ENCODE measurements at regions not wholly inside any gene's neighbourhood (a gene's known extent, or its start where the extent isn't known, plus 50 kb on each side); places are given as distances from the start of the nearest gene placed in this dataset.
"Not testable (repeated sequence)": the region's sequence is repeated elsewhere in the genome, so short reads cannot be mapped to it uniquely, and the experiment has no call there.

DNA sequence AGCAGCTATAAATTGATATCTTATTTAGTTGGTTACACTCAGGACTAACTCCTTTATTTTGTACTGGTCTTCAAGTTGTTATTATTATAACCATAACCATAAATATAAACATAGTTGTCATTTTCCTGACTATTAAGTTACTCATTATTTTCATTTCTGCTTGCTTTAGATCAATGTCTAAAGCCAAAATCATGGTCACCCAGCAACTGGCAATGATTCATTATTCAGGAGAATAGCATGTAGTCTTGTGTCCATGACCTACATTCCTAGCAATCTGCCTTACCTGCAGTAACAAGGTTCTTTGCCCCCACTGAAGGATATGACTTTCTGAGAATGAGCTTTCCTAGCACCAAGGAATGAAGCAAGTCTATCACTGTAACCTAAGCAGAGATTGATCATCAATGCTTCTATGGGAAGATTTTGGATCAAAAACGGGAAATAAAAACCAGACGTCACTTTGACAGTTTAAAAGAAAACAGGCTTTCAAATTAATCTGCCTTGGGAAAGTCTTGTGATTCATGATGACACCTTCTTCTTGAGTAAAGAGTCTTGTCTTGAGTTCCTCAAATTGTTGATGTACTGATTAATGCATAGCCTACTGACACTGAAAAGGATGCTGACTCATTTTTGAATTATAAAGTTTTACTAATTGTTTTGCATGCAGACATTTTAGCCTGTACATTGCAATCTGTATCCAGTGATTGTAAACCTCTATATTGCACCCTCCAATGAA lies 203.3 kb upstream of the IVNS1ABP start:
- DNase-seq = no peak
- Histone ChIP-seq H3K27ac (no peak overlapping the region), H3K36me3 (no peaks in the 10 kb centered on the region), H3K27me3 (no peaks in the 10 kb centered on the region), H3K4me1 (ENCODE audit: insufficient read depth) (no peaks in the 10 kb centered on the region), H3K9me3 (no peaks in the 10 kb centered on the region), H3K4me3 (no peak overlapping the region)
- intact Hi-C loops (cut with DNase I) = no loop called here
- TF ChIP-seq POLR2A (IDR thresholded peaks at IDR 0.05) = no peak
- TF ChIP-seq, protein P1, sequence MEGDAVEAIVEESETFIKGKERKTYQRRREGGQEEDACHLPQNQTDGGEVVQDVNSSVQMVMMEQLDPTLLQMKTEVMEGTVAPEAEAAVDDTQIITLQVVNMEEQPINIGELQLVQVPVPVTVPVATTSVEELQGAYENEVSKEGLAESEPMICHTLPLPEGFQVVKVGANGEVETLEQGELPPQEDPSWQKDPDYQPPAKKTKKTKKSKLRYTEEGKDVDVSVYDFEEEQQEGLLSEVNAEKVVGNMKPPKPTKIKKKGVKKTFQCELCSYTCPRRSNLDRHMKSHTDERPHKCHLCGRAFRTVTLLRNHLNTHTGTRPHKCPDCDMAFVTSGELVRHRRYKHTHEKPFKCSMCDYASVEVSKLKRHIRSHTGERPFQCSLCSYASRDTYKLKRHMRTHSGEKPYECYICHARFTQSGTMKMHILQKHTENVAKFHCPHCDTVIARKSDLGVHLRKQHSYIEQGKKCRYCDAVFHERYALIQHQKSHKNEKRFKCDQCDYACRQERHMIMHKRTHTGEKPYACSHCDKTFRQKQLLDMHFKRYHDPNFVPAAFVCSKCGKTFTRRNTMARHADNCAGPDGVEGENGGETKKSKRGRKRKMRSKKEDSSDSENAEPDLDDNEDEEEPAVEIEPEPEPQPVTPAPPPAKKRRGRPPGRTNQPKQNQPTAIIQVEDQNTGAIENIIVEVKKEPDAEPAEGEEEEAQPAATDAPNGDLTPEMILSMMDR (IDR thresholded peaks at IDR 0.05) = no peak
- no peak for TF ChIP-seq EP300 (IDR thresholded peaks at IDR 0.05)
- WGBS, 3 donors = 88 to 93% (median 91%) methylated on average over 2 of the region's 2 CpGs

DNA sequence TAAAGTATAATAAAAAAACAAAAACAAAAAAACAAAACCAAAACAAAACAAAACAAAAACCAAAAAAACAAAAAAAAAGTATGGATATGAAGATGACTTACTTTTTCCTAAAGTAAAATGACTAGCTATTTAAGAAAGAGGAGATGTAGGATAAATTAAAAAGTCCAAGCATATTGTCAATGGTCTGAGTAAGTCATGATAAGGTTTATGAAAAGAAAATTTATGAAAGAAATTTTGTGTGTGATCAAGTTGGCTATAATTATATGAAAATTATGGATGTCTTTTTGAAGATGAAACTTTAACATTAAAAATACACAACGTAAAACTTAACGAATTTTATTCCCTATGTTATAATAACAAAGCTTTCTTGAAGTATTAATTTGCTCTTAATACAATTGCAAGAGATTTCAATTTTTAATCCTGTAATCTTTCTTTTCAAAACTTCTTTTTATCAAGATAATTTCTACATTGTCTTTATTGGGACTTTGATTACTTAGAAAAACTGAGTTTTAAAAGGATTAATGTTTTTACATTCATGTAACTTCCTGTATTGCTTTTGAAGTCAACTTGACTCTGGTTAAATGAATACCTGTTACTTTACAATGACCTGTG lies 200.9 kb upstream of the IVNS1ABP start:
- 63 to 72% (median 71%) methylated on average over 2 of the region's 2 CpGs for WGBS, 3 donors

DNA sequence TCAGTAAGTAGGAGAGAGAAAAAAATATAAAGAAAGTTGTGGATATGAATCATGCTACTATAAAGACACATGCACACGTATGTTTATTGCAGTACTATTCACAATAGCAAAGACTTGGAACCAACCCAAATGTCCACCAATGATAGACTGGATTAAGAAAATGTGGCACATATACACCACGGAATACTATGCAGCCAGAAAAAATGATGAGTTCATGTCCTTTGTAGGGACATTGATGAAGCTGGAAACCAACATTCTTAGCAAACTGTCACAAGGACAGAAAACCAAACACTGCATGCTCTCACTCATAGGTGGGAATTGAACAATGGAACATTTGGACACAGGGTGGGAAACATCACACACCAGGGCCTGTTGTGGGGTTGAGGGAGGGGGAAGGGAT lies 200.3 kb upstream of the IVNS1ABP start:
- H3K9me3 ChIP-seq; H3K4me1 ChIP-seq (ENCODE audit: insufficient read depth); H3K27ac ChIP-seq; H3K4me3 ChIP-seq; intact Hi-C loops (cut with DNase I); DNase-seq; H3K27me3 ChIP-seq; H3K36me3 ChIP-seq: not testable (repeated sequence)
- WGBS, 3 donors = 90 to 94% (median 94%) methylated on average over 2 of the region's 2 CpGs

More for the DNA sequence above, 200.9 kb upstream of the IVNS1ABP start:
- H3K27me3 ChIP-seq = no peaks in the 10 kb centered on the region
- H3K4me3 ChIP-seq = no peak overlapping the region
- no peak for TF ChIP-seq EP300 (IDR thresholded peaks at IDR 0.05)
- TF ChIP-seq POLR2A (IDR thresholded peaks at IDR 0.05) = no peak
- TF ChIP-seq, protein P1 (IDR thresholded peaks at IDR 0.05) = no peak
- intact Hi-C loops (cut with DNase I) = no loop called here
- H3K27ac ChIP-seq = no peak overlapping the region
- no peaks in the 10 kb centered on the region for H3K9me3 ChIP-seq
- DNase-seq = no peak
- H3K36me3 ChIP-seq = no peaks in the 10 kb centered on the region
- H3K4me1 ChIP-seq (ENCODE audit: insufficient read depth) = no peaks in the 10 kb centered on the region

DNA sequence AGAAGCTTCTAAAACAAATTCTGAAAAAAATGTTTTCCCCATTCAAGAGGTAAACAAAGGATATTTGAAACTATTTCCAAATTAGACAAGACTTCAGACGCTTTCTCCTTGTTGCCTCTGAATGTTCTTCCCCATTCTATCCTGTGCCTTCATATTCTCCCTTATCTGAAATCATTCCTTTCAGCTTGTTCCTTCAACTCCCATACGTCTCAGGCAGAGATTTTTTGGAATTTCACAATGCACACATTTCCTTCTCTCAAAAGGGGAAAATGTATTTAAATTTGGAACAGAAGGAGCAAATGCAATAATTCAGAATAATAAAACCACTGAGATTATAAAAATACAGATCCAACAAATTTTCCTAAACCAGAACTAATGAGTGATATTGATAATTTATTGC lies 198.7 kb upstream of the IVNS1ABP start:
- Histone ChIP-seq H3K27me3 (no peaks in the 10 kb centered on the region), H3K36me3 (no peaks in the 10 kb centered on the region), H3K4me1 (ENCODE audit: insufficient read depth) (no peaks in the 10 kb centered on the region), H3K27ac (no peak overlapping the region), H3K4me3 (no peak overlapping the region), H3K9me3 (no peaks in the 10 kb centered on the region)
- no peak for DNase-seq
- WGBS, 3 donors = 81 to 83% (median 81%) methylated on average over 2 of the region's 2 CpGs
- intact Hi-C loops (cut with DNase I) = no loop called here
- TF ChIP-seq POLR2A (IDR thresholded peaks at IDR 0.05) (no peak), EP300 (IDR thresholded peaks at IDR 0.05) (no peak)
- TF ChIP-seq, protein P1 (IDR thresholded peaks at IDR 0.05) = no peak

DNA sequence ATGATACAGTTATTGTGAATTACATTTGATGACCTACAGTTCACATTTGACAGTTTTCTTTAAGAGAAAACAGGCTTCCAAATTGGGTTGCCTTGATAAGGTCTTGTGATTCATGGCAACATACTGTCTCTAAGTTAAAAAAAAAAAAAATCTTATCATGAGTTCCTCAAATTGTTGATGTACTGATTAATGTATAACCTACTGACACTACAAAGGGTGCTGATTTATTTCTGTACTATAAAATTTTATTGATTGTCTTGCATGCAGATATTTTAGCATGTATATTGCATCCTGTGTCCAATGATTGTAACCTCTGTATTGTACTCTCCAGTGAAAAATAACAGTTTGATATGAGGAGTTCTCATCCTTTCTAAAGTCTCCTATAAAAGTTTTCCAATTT lies 197.3 kb upstream of the IVNS1ABP start:
- no peaks in the 10 kb centered on the region for H3K4me1 ChIP-seq (ENCODE audit: insufficient read depth)
- intact Hi-C loops (cut with DNase I) = no loop called here

More for the DNA sequence above, 197.3 kb upstream of the IVNS1ABP start:
- no peaks in the 10 kb centered on the region for H3K36me3 ChIP-seq
- no peaks in the 10 kb centered on the region for H3K9me3 ChIP-seq
- H3K27me3 ChIP-seq = no peaks in the 10 kb centered on the region
- no peak overlapping the region for H3K4me3 ChIP-seq
- H3K27ac ChIP-seq = no peak overlapping the region
- DNase-seq = no peak
- TF ChIP-seq, protein P1 (IDR thresholded peaks at IDR 0.05) = no peak
- no peak for TF ChIP-seq EP300 (IDR thresholded peaks at IDR 0.05)
- no peak for TF ChIP-seq POLR2A (IDR thresholded peaks at IDR 0.05)
